Brain microvascular endothelial cell (primary cell): ENCODE measurements at regions not wholly inside any gene's neighbourhood (a gene's known extent, or its start where the extent isn't known, plus 50 kb on each side); places are given as distances from the start of the nearest gene placed in this dataset.

Source experiments
- DNase-seq: peaks from one replicate; pipeline ENCODE4 v3.0.0-alpha.2; 2020
- H3K27ac ChIP-seq: fragments of 250-450 bp; sonication (Bioruptor Pico); 2 replicates; pipeline ENCODE4 v1.5.1; 2020; ENCODE audit warnings: mild to moderate bottlenecking, moderate library complexity
- H3K27me3 ChIP-seq: fragments of 250-450 bp; sonication (Bioruptor Pico); replicated peaks from 2 replicates; pipeline ENCODE4 v1.5.1; 2020; ENCODE audit warnings: mild to moderate bottlenecking
- H3K36me3 ChIP-seq: fragments of 250-450 bp; sonication (Bioruptor Pico); replicated peaks from 2 replicates; pipeline ENCODE4 v1.5.1; 2020; ENCODE audit warnings: mild to moderate bottlenecking
- H3K4me3 ChIP-seq: 2 replicates; pipeline ENCODE4 v1.5.1; 2011; ENCODE audit warnings: low read depth, mild to moderate bottlenecking, control low read depth, low read length, moderate library complexity
- CTCF ChIP-seq: IDR thresholded peaks from 2 replicates; pipeline ENCODE4 v1.5.1; 2011; ENCODE audit warnings: low read depth, mild to moderate bottlenecking, moderate library complexity, low read length, control low read depth, inconsistent platforms; ENCODE audit errors: missing control alignments
- in situ Hi-C: cut with HindIII; loops from 2 replicates; pipeline ENCODE4 v1.10.0; 2017; ENCODE audit warnings: low sequenced_read_pairs, low pct_ligation_motif_present

- TF ChIP-seq CTCF, result no peak
- DNase-seq, result no peak
- no peaks in the 10 kb centered on the region for H3K27me3 ChIP-seq
- H3K27ac ChIP-seq, result no peak overlapping the region
- in situ Hi-C loops, result no loop called here
- H3K4me3 ChIP-seq, result no peak overlapping the region
- no peaks in the 10 kb centered on the region for H3K36me3 ChIP-seq
Observed at GRCh38 chr5:135690466-135690865, 111.7 kb upstream of the CXCL14 start.

GRCh38 chr5:135689506-135689905 lies 110.7 kb upstream of the CXCL14 start:
- no peak for TF ChIP-seq CTCF
- H3K4me3 ChIP-seq, result no peak overlapping the region
- no peaks in the 10 kb centered on the region for H3K36me3 ChIP-seq
- no peak for DNase-seq
- H3K27me3 ChIP-seq, result no peaks in the 10 kb centered on the region
- H3K27ac ChIP-seq, result no peak overlapping the region
- in situ Hi-C loops, result no loop called here

- Histone ChIP-seq H3K27me3 (no peaks in the 10 kb centered on the region), H3K27ac (no peak overlapping the region), H3K4me3 (no peak overlapping the region), H3K36me3 (no peaks in the 10 kb centered on the region)
- no peak for TF ChIP-seq CTCF
- in situ Hi-C loops, result no loop called here
- DNase-seq, result no peak
Observed at GRCh38 chr5:135688385-135688784, 109.6 kb upstream of the CXCL14 start.

GRCh38 chr5:135683189-135683588 lies 104.4 kb upstream of the CXCL14 start:
- TF ChIP-seq CTCF, result no peak
- in situ Hi-C loops, result no loop called here
- Histone ChIP-seq H3K27me3 (no peaks in the 10 kb centered on the region), H3K4me3 (no peak overlapping the region), H3K27ac (no peak overlapping the region), H3K36me3 (no peaks in the 10 kb centered on the region)
- no peak for DNase-seq

GRCh38 chr5:135680713-135681112 lies 101.9 kb upstream of the CXCL14 start:
- in situ Hi-C loops, result no loop called here
- Histone ChIP-seq H3K27me3 (no peaks in the 10 kb centered on the region), H3K27ac (no peak overlapping the region), H3K36me3 (no peaks in the 10 kb centered on the region), H3K4me3 (no peak overlapping the region)
- no peak for DNase-seq
- no peak for TF ChIP-seq CTCF

- Histone ChIP-seq H3K4me3 (no peak overlapping the region), H3K27me3 (no peaks in the 10 kb centered on the region), H3K27ac (no peak overlapping the region), H3K36me3 (no peaks in the 10 kb centered on the region)
- DNase-seq, result no peak
- in situ Hi-C loops, result no loop called here
- TF ChIP-seq CTCF, result no peak
Observed at GRCh38 chr5:135678640-135679268, 100.0 kb upstream of the CXCL14 start.
